ENCODE measurements at regions not wholly inside any gene's neighbourhood (a gene's known extent, or its start where the extent isn't known, plus 50 kb on each side); places are given as distances from the start of the nearest gene placed in this dataset.

GRCh38 chr14:71333705-71334104 lies 426.4 kb downstream of the PCNX1 start:
- Mint-ChIP-seq H3K9me3 (peaks cover 3% of the 10 kb centered on the region), H3K36me3 (ENCODE audit: low read depth) (peaks cover 11% of the 10 kb centered on the region), H3K4me1 (no peaks in the 10 kb centered on the region), H3K27ac (ENCODE audit: unreplicated experiment) (peak overlapping the region; percentile 4), H3K27me3 (ENCODE audit: low read depth) (no peaks in the 10 kb centered on the region), H3K4me3 (no peak overlapping the region)
- no peak for TF ChIP-seq CTCF (conservative IDR thresholded peaks at IDR 0.05)
- no peak for DNase-seq (ENCODE audit: low read depth, low spot score)

DNA sequence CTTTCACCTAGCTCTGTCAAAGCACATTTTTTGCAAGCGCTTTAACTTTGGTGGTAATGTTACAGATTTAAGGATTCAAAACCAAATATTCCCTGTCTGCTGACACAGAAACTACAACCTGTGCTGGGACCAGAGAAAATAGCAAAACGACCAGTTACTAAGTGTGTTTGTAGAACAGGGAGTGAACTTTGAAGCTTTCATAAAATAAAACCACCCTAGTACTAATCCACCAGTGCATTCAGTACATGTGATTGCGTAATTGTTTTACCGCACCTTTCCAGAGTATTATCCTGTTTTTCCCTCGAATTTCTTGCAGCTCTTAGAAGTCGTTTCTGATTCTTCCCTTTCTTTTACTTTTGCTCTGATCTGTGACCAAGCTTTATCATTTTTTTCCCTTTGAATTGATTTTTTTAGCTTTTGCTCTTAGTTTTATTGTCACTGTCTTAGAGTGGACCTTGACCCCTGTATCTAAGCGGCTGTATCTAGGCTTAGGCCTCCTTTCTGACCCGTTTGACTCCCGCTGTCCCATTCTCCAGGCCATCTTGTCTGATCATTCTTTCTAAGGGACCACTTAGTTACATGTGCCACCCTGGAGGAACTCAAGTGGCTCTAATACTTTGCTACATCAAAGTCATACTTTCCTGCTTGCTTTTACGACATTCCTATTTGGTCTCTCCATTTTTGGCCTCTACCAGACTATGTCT lies 429.4 kb downstream of the PCNX1 start:
- H3K27ac Mint-ChIP-seq (ENCODE audit: unreplicated experiment): no peak overlapping the region
- H3K4me3 Mint-ChIP-seq: no peak overlapping the region
- peaks cover 3% of the 10 kb centered on the region for H3K9me3 Mint-ChIP-seq
- peaks cover 4% of the 10 kb centered on the region for H3K36me3 Mint-ChIP-seq (ENCODE audit: low read depth)
- TF ChIP-seq CTCF (conservative IDR thresholded peaks at IDR 0.05): no peak
- H3K27me3 Mint-ChIP-seq (ENCODE audit: low read depth): no peaks in the 10 kb centered on the region
- H3K4me1 Mint-ChIP-seq: no peaks in the 10 kb centered on the region
- no peak for DNase-seq (ENCODE audit: low read depth, low spot score)

DNA sequence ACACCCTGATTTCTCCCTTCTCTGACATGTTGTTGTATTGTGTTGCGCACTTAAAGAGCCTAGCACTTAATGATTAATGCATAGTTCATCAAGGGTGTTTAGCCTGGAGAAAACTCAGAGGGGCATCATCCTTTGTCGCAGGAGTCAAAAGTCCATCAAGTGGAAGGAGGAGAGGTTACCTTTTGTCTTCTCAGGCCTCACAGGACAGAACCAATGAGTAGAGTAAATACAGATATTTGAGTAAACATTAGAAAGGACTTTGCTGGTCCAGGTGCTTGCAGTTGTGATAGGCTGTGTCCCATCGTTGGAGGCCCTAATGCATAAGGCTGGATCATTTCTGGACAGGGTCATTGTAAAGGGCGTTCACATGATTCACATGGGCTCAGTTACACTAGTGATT lies 430.9 kb downstream of the PCNX1 start:
- no peak for DNase-seq (ENCODE audit: low read depth, low spot score)
- H3K4me3 Mint-ChIP-seq: no peak overlapping the region
- H3K27me3 Mint-ChIP-seq (ENCODE audit: low read depth): no peaks in the 10 kb centered on the region
- peaks cover 4% of the 10 kb centered on the region for H3K36me3 Mint-ChIP-seq (ENCODE audit: low read depth)
- H3K4me1 Mint-ChIP-seq: no peaks in the 10 kb centered on the region
- peaks cover 3% of the 10 kb centered on the region for H3K9me3 Mint-ChIP-seq
- no peak for TF ChIP-seq CTCF (conservative IDR thresholded peaks at IDR 0.05)
- no peak overlapping the region for H3K27ac Mint-ChIP-seq (ENCODE audit: unreplicated experiment)

GRCh38 chr14:71339650-71340415 lies 432.6 kb downstream of the PCNX1 start:
- H3K9me3 Mint-ChIP-seq: peaks cover 3% of the 10 kb centered on the region
- no peaks in the 10 kb centered on the region for H3K4me1 Mint-ChIP-seq
- DNase-seq (ENCODE audit: low read depth, low spot score): no peak
- H3K4me3 Mint-ChIP-seq: no peak overlapping the region
- H3K27ac Mint-ChIP-seq (ENCODE audit: unreplicated experiment): no peak overlapping the region
- no peak for TF ChIP-seq CTCF (conservative IDR thresholded peaks at IDR 0.05)
- no peaks in the 10 kb centered on the region for H3K27me3 Mint-ChIP-seq (ENCODE audit: low read depth)
- no peaks in the 10 kb centered on the region for H3K36me3 Mint-ChIP-seq (ENCODE audit: low read depth)

DNA sequence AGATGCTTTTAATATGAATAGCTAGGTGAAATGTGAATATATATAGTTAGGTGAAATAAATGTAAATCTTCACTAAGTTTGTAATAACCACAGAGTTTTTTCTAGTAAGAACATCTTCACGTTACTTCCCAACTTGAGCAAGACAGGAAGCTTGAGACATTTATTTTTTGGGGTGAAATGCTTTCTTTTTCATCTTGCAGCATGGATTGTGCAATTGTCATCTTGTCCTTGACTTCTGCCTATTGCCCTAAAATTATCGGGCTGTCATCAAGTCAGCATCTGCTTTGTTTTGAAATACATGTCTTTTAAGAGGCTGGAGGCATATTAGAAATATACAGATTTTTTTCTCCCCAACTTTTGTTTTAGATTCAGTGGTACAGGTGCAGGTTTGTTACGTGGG lies 433.9 kb downstream of the PCNX1 start:
- H3K36me3 Mint-ChIP-seq (ENCODE audit: low read depth): no peaks in the 10 kb centered on the region
- no peak for TF ChIP-seq CTCF (conservative IDR thresholded peaks at IDR 0.05)
- no peak for DNase-seq (ENCODE audit: low read depth, low spot score)
- no peak overlapping the region for H3K4me3 Mint-ChIP-seq
- H3K27me3 Mint-ChIP-seq (ENCODE audit: low read depth): no peaks in the 10 kb centered on the region
- no peaks in the 10 kb centered on the region for H3K4me1 Mint-ChIP-seq
- peaks cover 3% of the 10 kb centered on the region for H3K9me3 Mint-ChIP-seq
- H3K27ac Mint-ChIP-seq (ENCODE audit: unreplicated experiment): no peak overlapping the region

All from neural crest cell (in vitro differentiated cells).